OCI-LY7 (cell line): ENCODE measurements at regions not wholly inside any gene's neighbourhood (a gene's known extent, or its start where the extent isn't known, plus 50 kb on each side); places are given as distances from the start of the nearest gene placed in this dataset.

Experiments used
- BruUV-seq: library from RNA; stranded (reverse); fragments of 400-500 nt; replicated peaks from 2 replicates; lab custom pipeline; 2021; lab: Mats Ljungman, UMichigan
- CTCF ChIA-PET: fragments of 300-600 bp; sonication (Branson Sonifier 250); formaldehyde crosslinking; loops from one replicate; lab custom pipeline; 2022; ENCODE audit warnings: antibody characterized with exemption; ENCODE audit not compliant: unreplicated experiment; lab: Charles Lee
- POLR2A ChIA-PET: fragments of 300-600 bp; sonication (Branson Sonifier 250); formaldehyde crosslinking; loops from one replicate; lab custom pipeline; 2022; ENCODE audit warnings: antibody characterized with exemption; lab: Charles Lee
- DNase-seq: peaks from one replicate; pipeline ENCODE4 v3.0.0-alpha.2; 2015; ENCODE audit warnings: low spot score
- H2AFZ ChIP-seq: fragments of 200-600 bp; sonication (generic), shearing (Covaris generic); 2 replicates; pipeline ENCODE4 v1.6.1; 2014; ENCODE audit warnings: mild to moderate bottlenecking, antibody characterized with exemption, low read length, moderate library complexity
- H3K27ac ChIP-seq: fragments of 200-600 bp; sonication (generic); 2 replicates; pipeline ENCODE4 v1.5.1; 2014; ENCODE audit warnings: mixed run types, low read depth, mild to moderate bottlenecking, moderate library complexity, low read length, inconsistent platforms; ENCODE audit not compliant: poor library complexity, severe bottlenecking
- H3K36me3 ChIP-seq: fragments of 200-600 bp; sonication (generic); 2 replicates; pipeline ENCODE4 v1.6.1; 2014; ENCODE audit warnings: mild to moderate bottlenecking, antibody characterized with exemption, low read length, moderate library complexity, mixed read lengths; ENCODE audit not compliant: insufficient read depth
- H3K4me1 ChIP-seq: fragments of 200-600 bp; sonication (generic); 2 replicates; pipeline ENCODE4 v1.5.1; 2014; ENCODE audit warnings: mild to moderate bottlenecking, low read length; ENCODE audit not compliant: insufficient read depth, poor library complexity, severe bottlenecking
- H3K4me2 ChIP-seq: fragments of 200-600 bp; sonication (generic); 2 replicates; pipeline ENCODE4 v1.6.1; 2014; ENCODE audit warnings: mild to moderate bottlenecking, low read length
- H3K4me3 ChIP-seq: fragments of 200-600 bp; sonication (generic); 2 replicates; pipeline ENCODE4 v1.5.1; 2014; ENCODE audit warnings: mild to moderate bottlenecking, low read depth, low read length; ENCODE audit not compliant: poor library complexity, severe bottlenecking
- H3K79me2 ChIP-seq: fragments of 200-600 bp; sonication (generic); 2 replicates; pipeline ENCODE4 v1.6.1; 2016; ENCODE audit warnings: low read depth, mild to moderate bottlenecking, low read length, moderate library complexity, mixed read lengths; ENCODE audit not compliant: insufficient read depth
- H3K9me2 ChIP-seq: fragments of 200-600 bp; sonication (generic); 2 replicates; pipeline ENCODE4 v1.6.1; 2016; ENCODE audit warnings: mild to moderate bottlenecking, low read length, mixed read lengths; ENCODE audit not compliant: insufficient read depth
- H3K9me3 ChIP-seq: fragments of 200-600 bp; sonication (generic); 2 replicates; pipeline ENCODE4 v1.6.1; 2014; ENCODE audit warnings: mild to moderate bottlenecking, mixed run types, low read length, mixed read lengths
- H4K20me1 ChIP-seq: fragments of 200-600 bp; sonication (generic); 2 replicates; pipeline ENCODE4 v1.6.1; 2014; ENCODE audit warnings: mild to moderate bottlenecking, antibody characterized with exemption, low read length, moderate library complexity, mixed read lengths; ENCODE audit not compliant: insufficient read depth
- CTCF ChIP-seq: fragments of 200-600 bp; sonication (generic); conservative IDR thresholded peaks from 2 replicates; pipeline ENCODE4 v1.5.1; 2014; ENCODE audit warnings: mild to moderate bottlenecking, antibody characterized with exemption, low read length, moderate library complexity, mixed read lengths
- EZH2phosphoT487 ChIP-seq: fragments of 200-600 bp; sonication (generic); IDR thresholded peaks from 2 replicates; pipeline ENCODE4 v1.6.1; 2018; ENCODE audit warnings: low read depth, borderline replicate concordance, mild to moderate bottlenecking, mixed run types, antibody characterized with exemption, low read length, moderate library complexity, mixed read lengths
- intact Hi-C: fragments of 100-400 bp; cut with micrococcal nuclease; formaldehyde crosslinking; loops from one replicate; pipeline ENCODE4 v1.10.0; 2022; ENCODE audit not compliant: unreplicated experiment

GRCh38 chr14:100391173-100391572 lies 68.0 kb downstream of the SLC25A47 start:
- ChIA-PET CTCF (no interaction called here), POLR2A (interaction anchor here (0.7 kb wide), 1 partner anchor 39 kb away, joined by 3 read pairs; no protein-coding TSS in a partner anchor)
- no TSS peak for BruUV-seq
- Histone ChIP-seq H3K36me3 (no peaks in the 10 kb centered on the region), H3K27ac (no peak overlapping the region), H4K20me1 (no peaks in the 10 kb centered on the region), H3K4me2 (no peak overlapping the region), H2AFZ (no peak overlapping the region), H3K9me3 (no peaks in the 10 kb centered on the region), H3K4me1 (no peaks in the 10 kb centered on the region), H3K79me2 (no peaks in the 10 kb centered on the region), H3K4me3 (no peak overlapping the region), H3K9me2 (no peaks in the 10 kb centered on the region)
- intact Hi-C loops, result no loop called here
- no peak for TF ChIP-seq CTCF
- no peak for TF ChIP-seq EZH2phosphoT487
- no peak for DNase-seq

GRCh38 chr14:100391724-100392123 lies 68.6 kb downstream of the SLC25A47 start:
- no peak overlapping the region for H2AFZ ChIP-seq
- H3K4me1 ChIP-seq, result no peaks in the 10 kb centered on the region
- H4K20me1 ChIP-seq, result no peaks in the 10 kb centered on the region
- no TSS peak for BruUV-seq
- DNase-seq, result no peak
- intact Hi-C loops, result no loop called here
- H3K27ac ChIP-seq, result no peak overlapping the region
- ChIA-PET POLR2A (no interaction called here), CTCF (no interaction called here)
- H3K79me2 ChIP-seq, result no peaks in the 10 kb centered on the region
- H3K9me2 ChIP-seq, result no peaks in the 10 kb centered on the region
- no peak for TF ChIP-seq CTCF
- TF ChIP-seq EZH2phosphoT487, result no peak
- no peaks in the 10 kb centered on the region for H3K36me3 ChIP-seq
- H3K9me3 ChIP-seq, result no peaks in the 10 kb centered on the region
- no peak overlapping the region for H3K4me3 ChIP-seq
- no peak overlapping the region for H3K4me2 ChIP-seq

GRCh38 chr14:100392356-100392755 lies 69.2 kb downstream of the SLC25A47 start:
- ChIA-PET POLR2A (no interaction called here), CTCF (no interaction called here)
- no peak for DNase-seq
- H4K20me1 ChIP-seq, result no peaks in the 10 kb centered on the region
- no TSS peak for BruUV-seq
- H3K4me1 ChIP-seq, result no peaks in the 10 kb centered on the region
- TF ChIP-seq EZH2phosphoT487 (no peak), CTCF (no peak)
- no peaks in the 10 kb centered on the region for H3K79me2 ChIP-seq
- H3K9me3 ChIP-seq, result no peaks in the 10 kb centered on the region
- intact Hi-C loops, result no loop called here
- H2AFZ ChIP-seq, result no peak overlapping the region
- no peak overlapping the region for H3K4me3 ChIP-seq
- H3K27ac ChIP-seq, result no peak overlapping the region
- H3K9me2 ChIP-seq, result no peaks in the 10 kb centered on the region
- no peaks in the 10 kb centered on the region for H3K36me3 ChIP-seq
- H3K4me2 ChIP-seq, result no peak overlapping the region
